ENCODE measurements at regions not wholly inside any gene's neighbourhood (a gene's known extent, or its start where the extent isn't known, plus 50 kb on each side); places are given as distances from the start of the nearest gene placed in this dataset.
"Not testable (repeated sequence)": the region's sequence is repeated elsewhere in the genome, so short reads cannot be mapped to it uniquely, and the experiment has no call there.

DNA sequence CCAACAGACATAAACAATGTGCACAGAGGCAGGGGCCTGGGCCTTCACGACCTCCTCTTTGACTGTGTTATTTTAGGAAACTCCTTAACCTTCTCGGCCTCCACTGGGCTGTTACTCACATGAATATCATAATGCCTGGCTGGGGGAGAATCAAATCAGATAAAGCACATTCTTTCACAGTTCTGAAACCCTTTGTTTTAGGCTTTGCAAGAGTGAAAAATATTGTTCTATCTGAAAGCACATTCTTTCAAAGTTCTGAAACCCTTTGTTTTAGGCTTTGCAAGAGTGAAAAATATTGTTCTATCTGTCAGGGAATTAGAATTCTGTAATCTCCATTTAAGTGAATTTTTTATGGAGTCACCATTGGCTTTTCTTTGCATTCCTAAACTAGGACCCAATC, 50.7 kb upstream of the SYNDIG1 start:
- Histone ChIP-seq H3K36me3 (no peaks in the 10 kb centered on the region), H3K4me1 (ENCODE audit: insufficient read depth) (no peaks in the 10 kb centered on the region), H3K9me3 (no peaks in the 10 kb centered on the region), H3K27me3 (no peaks in the 10 kb centered on the region), H3K4me3 (no peak overlapping the region), H3K27ac (no peak overlapping the region)
- no peak for TF ChIP-seq CTCF (IDR thresholded peaks at IDR 0.05)
- no peak for TF ChIP-seq EP300 (IDR thresholded peaks at IDR 0.05)
- no peak for TF ChIP-seq POLR2A (IDR thresholded peaks at IDR 0.05)
- WGBS, 3 donors: 6 to 11% (median 7%) methylated on average over 2 of the region's 2 CpGs
- intact Hi-C loops (cut with DNase I): no loop called here
- DNase-seq: no peak

DNA sequence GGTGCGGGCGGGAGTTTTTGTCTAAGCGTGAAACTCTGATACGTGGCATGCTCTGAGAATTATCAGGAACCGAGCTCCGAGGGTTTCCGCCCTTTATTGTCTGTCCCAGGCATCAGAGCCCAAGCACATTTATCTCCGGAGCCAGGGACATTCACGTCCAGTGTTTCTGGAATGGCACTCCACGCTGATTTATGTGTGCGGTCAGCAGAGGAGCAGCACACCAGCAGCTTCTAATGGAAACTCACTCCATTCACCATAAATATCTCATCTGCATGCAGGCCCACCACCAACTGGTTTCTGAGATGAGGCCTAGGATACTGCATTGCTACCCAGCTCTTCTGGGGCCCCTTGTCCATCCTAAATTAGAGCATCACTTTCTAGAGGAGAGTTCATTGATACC, 51.9 kb upstream of the SYNDIG1 start:
- Histone ChIP-seq H3K4me1 (ENCODE audit: insufficient read depth) (no peaks in the 10 kb centered on the region), H3K4me3 (no peak overlapping the region), H3K27me3 (no peaks in the 10 kb centered on the region), H3K36me3 (no peaks in the 10 kb centered on the region), H3K27ac (no peak overlapping the region), H3K9me3 (no peaks in the 10 kb centered on the region)
- 77 to 82% (median 81%) methylated on average over 11 of the region's 11 CpGs for WGBS, 3 donors
- intact Hi-C loops (cut with DNase I): no loop called here
- no peak for DNase-seq
- TF ChIP-seq POLR2A (IDR thresholded peaks at IDR 0.05) (no peak), EP300 (IDR thresholded peaks at IDR 0.05) (no peak), CTCF (IDR thresholded peaks at IDR 0.05) (no peak)

DNA sequence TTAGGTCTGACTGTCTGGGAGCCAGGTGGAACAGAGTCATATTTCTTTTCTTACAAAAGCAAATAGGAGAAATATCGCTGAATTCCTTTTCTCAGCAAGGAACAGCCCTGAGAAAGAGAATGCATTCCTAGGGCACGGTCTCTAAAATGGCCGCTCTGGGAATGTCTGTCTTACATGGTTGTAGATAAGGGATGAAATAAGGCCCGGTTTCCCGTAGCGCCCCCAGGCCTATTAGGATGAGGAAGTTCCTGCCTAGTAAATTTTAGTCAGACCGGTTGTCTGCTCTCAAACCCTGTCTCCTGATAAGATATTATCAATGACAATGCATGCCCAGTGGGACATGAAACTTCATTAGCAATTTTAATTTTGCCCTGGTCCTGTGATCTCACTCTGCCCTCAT, 54.0 kb upstream of the SYNDIG1 start:
- H3K27me3 ChIP-seq; DNase-seq; intact Hi-C loops (cut with DNase I); H3K36me3 ChIP-seq; H3K27ac ChIP-seq; H3K4me3 ChIP-seq; H3K9me3 ChIP-seq; H3K4me1 ChIP-seq (ENCODE audit: insufficient read depth): not testable (repeated sequence)
- 72 to 87% (median 77%) methylated on average over 7 of the region's 7 CpGs for WGBS, 3 donors

DNA sequence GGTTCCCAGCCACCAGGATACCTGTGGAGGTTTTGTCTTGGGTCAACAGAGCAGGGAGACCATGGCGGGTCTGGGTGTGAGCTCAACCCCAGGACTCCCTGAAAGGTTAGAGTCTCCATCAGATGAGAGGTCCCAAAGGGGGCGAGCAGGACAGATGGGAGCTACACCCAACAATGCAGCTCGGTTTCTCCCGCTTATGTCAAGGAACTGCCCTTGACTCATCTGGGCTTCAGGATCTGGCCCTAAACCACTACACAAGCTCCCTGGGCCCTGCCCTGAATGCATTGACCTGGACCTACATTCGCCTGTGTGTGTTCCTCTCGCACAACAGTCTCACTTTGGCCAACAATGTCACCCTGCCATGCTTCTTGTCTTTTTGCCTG, 57.6 kb upstream of the SYNDIG1 start:
- WGBS, 3 donors: 89 to 92% (median 92%) methylated on average over 6 of the region's 6 CpGs
- Histone ChIP-seq H3K36me3 (no peaks in the 10 kb centered on the region), H3K4me1 (ENCODE audit: insufficient read depth) (no peaks in the 10 kb centered on the region), H3K9me3 (no peaks in the 10 kb centered on the region), H3K27ac (no peak overlapping the region), H3K4me3 (no peak overlapping the region), H3K27me3 (no peaks in the 10 kb centered on the region)
- DNase-seq: no peak
- intact Hi-C loops (cut with DNase I): no loop called here
- no peak for TF ChIP-seq POLR2A (IDR thresholded peaks at IDR 0.05)
- no peak for TF ChIP-seq EP300 (IDR thresholded peaks at IDR 0.05)
- no peak for TF ChIP-seq CTCF (IDR thresholded peaks at IDR 0.05)

DNA sequence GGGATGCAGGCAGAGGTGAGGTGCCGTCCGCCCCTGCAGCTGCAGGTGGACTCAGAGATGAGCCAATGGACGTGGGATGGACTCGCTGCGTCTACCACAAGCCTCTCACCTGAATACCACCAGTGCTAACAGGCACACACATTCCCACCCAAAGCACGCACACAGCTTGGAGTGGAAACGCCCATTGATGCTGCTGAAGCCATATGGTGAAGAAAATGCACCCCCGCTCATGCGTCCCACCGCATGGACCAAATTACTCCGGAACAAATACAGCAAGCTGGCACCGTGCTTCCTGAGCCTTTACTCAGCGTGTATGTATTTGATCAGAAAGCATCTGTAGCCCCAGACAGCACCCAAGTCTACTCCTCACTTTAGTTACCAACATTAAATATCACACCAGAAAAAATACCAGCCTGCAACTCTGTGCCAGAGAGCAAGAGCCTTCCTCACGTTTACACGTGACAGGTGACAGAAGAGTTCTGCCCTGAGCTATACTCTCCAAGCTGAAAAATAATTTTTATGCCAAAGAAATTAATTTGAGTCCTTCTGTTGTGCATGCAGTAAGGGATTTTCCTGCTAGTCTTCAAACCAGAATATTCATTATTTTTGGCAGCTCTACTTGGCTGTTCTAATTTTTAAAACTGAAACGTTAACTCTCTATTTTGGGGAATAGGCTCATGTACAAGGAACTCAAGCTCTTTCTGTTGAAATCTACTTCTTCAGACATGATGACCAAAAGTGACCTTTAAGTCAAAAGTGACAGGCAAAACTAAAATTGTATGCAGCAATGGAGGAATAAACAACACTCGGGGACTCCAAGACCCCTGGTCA, 58.2 kb upstream of the SYNDIG1 start:
- intact Hi-C loops (cut with DNase I): no loop called here
- no peaks in the 10 kb centered on the region for H3K4me1 ChIP-seq (ENCODE audit: insufficient read depth)
- TF ChIP-seq POLR2A (IDR thresholded peaks at IDR 0.05) (no peak), EP300 (IDR thresholded peaks at IDR 0.05) (no peak), CTCF (IDR thresholded peaks at IDR 0.05) (no peak)
- DNase-seq: no peak
- H3K27me3 ChIP-seq: no peaks in the 10 kb centered on the region
- 68 to 77% (median 75%) methylated on average over 17 of the region's 17 CpGs for WGBS, 3 donors
- no peaks in the 10 kb centered on the region for H3K36me3 ChIP-seq
- no peaks in the 10 kb centered on the region for H3K9me3 ChIP-seq
- no peak overlapping the region for H3K4me3 ChIP-seq
- H3K27ac ChIP-seq: no peak overlapping the region
